PC-9 (cell line): ENCODE measurements at regions not wholly inside any gene's neighbourhood (a gene's known extent, or its start where the extent isn't known, plus 50 kb on each side); places are given as distances from the start of the nearest gene placed in this dataset.

Experiments
- EZH2 ChIP-seq: fragments of 200-600 bp; sonication (generic); IDR thresholded peaks from 2 replicates; pipeline ENCODE4 v1.8.0; 2017; ENCODE audit warnings: antibody characterized with exemption, low read depth
- TF ChIP-seq, protein P1 (sequence below): fragments of 200-600 bp; sonication (generic); conservative IDR thresholded peaks from 2 replicates; pipeline ENCODE4 v1.6.1; 2017; ENCODE audit warnings: mixed run types, antibody characterized with exemption, mild to moderate bottlenecking, moderate library complexity

DNA sequence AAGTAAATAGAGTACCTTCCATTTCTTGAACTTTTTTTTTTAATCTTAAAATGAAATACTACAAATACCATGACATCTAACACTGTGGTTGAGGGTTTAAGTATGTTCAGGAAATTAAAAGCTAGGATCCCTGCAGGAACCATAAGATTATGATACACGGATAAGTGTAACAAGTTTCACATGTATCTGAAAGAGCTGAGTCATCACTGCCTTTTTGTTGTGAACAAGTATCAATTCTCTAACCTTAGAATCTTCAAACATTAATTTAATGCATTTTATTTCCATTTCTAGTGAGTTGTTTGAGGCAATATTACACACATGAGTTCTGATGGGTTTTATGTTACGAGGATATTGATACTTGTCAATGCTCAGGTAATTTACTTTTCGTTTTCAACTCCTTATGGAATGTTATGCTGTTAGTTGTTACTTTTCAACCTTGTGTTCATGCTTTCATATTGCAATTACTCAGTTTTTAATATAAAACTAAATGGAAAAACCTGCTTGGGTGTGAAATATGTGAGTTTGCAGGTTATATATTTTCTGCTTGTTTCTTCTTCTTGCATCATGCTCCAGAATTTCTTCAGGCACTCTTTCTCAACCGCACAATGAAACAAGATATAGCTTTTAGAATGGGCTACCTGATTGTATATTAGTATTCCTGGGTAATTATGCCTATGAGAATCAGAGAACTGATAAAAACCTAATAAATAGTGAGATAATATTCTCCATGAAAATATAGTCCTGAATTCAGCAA, 361.3 kb upstream of the MTNR1B start:
- no peak for TF ChIP-seq EZH2
- TF ChIP-seq, protein P1, sequence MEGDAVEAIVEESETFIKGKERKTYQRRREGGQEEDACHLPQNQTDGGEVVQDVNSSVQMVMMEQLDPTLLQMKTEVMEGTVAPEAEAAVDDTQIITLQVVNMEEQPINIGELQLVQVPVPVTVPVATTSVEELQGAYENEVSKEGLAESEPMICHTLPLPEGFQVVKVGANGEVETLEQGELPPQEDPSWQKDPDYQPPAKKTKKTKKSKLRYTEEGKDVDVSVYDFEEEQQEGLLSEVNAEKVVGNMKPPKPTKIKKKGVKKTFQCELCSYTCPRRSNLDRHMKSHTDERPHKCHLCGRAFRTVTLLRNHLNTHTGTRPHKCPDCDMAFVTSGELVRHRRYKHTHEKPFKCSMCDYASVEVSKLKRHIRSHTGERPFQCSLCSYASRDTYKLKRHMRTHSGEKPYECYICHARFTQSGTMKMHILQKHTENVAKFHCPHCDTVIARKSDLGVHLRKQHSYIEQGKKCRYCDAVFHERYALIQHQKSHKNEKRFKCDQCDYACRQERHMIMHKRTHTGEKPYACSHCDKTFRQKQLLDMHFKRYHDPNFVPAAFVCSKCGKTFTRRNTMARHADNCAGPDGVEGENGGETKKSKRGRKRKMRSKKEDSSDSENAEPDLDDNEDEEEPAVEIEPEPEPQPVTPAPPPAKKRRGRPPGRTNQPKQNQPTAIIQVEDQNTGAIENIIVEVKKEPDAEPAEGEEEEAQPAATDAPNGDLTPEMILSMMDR = no peak
